GM23338 (cell line): ENCODE measurements at regions not wholly inside any gene's neighbourhood (a gene's known extent, or its start where the extent isn't known, plus 50 kb on each side); places are given as distances from the start of the nearest gene placed in this dataset.

Source experiments
- CREB1 ChIP-seq: fragments of 250-450 bp; sonication (Bioruptor Pico); IDR thresholded peaks from 2 replicates; pipeline ENCODE4 v1.5.0; 2020; ENCODE audit warnings: low read depth, mild to moderate bottlenecking, moderate library complexity
- CTCF ChIP-seq, 2 experiments: fragments of 200-600 bp in 1 of 2; sonication (generic) in 1 of 2; conservative IDR thresholded peaks; 2 replicates each; pipeline versions ENCODE4 v1.5.1 to v1.6.1; 2016 to 2017; ENCODE audit warnings: antibody characterized with exemption in 2 of 2, low read depth in 2 of 2, mild to moderate bottlenecking in 2 of 2, moderate library complexity in 1 of 2
- EZH2 ChIP-seq: fragments of 200-600 bp; sonication (generic); IDR thresholded peaks from one replicate; pipeline ENCODE4 v1.8.0; 2017; ENCODE audit warnings: antibody characterized with exemption, mild to moderate bottlenecking, low read depth; ENCODE audit not compliant: unreplicated experiment
- EZH2phosphoT487 ChIP-seq: fragments of 200-600 bp; sonication (generic); IDR thresholded peaks from one replicate; pipeline ENCODE4 v1.8.1; 2018; ENCODE audit warnings: antibody characterized with exemption; ENCODE audit not compliant: unreplicated experiment
- JUNB ChIP-seq: IDR thresholded peaks from one replicate; pipeline ENCODE4 v1.6.1; 2016; ENCODE audit warnings: antibody characterized with exemption; ENCODE audit not compliant: unreplicated experiment
- NANOG ChIP-seq: IDR thresholded peaks from 2 replicates; pipeline ENCODE4 v1.6.1; 2016; ENCODE audit warnings: antibody characterized with exemption, borderline replicate concordance
- POLR2AphosphoS5 ChIP-seq: IDR thresholded peaks from 2 replicates; pipeline ENCODE4 v1.6.1; 2016; ENCODE audit warnings: antibody characterized with exemption, low read depth
- REST ChIP-seq: IDR thresholded peaks from one replicate; pipeline ENCODE4 v1.6.1; 2018; ENCODE audit warnings: antibody characterized with exemption; ENCODE audit not compliant: unreplicated experiment
- STAT1 ChIP-seq: IDR thresholded peaks from one replicate; pipeline ENCODE4 v1.6.1; 2016; ENCODE audit warnings: antibody characterized with exemption; ENCODE audit not compliant: unreplicated experiment
- ZNF114 ChIP-seq: fragments of 250-450 bp; sonication (Bioruptor Pico); IDR thresholded peaks from 2 replicates; pipeline ENCODE4 v1.5.0; 2020; ENCODE audit warnings: mild to moderate bottlenecking, moderate library complexity
- ZNF331 ChIP-seq: fragments of 250-450 bp; sonication (Bioruptor Pico); IDR thresholded peaks from 2 replicates; pipeline ENCODE4 v1.5.0; 2020; ENCODE audit warnings: low read depth, mild to moderate bottlenecking, moderate library complexity

DNA sequence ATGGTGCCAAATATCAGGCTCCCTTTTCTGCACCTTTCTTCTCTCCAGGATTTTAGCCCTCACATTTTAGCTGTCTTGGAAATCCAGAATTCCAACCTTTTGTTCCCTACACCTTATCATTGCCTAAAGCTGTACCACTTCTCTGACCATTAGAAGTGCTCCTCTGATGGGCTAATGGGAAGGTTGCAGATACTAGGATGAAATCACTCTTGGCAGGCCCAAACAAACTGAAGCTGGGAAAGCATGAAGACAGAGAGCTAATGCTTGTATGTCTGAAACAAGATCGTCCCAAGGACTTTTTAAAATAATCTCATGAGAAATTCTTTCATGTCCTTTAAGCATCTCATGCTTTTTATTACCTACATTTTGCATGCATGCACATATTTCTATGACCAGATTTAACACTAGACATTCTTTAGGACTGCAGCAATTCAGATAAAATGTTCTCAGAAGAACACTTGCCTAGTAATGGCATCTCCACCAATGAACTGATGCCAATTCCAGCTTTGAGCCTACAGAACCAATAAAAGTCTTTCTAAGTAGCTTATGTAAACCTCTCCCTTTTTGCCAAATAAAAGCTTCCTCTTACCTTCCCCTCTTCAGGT, 98.4 kb upstream of the OSR1 start:
- no peak for TF ChIP-seq EZH2phosphoT487
- TF ChIP-seq CTCF (conservative IDR thresholded peaks at IDR 0.05; ENCODE audit: low read depth in 2 of 2) = no peak
- TF ChIP-seq EZH2 = no peak
- no peak for TF ChIP-seq POLR2AphosphoS5
- TF ChIP-seq ZNF114 (CRISPR knock-in tag) = no peak
- no peak for TF ChIP-seq REST
- no peak for TF ChIP-seq STAT1
- TF ChIP-seq NANOG = no peak
- TF ChIP-seq CREB1 (CRISPR knock-in tag) = no peak
- TF ChIP-seq ZNF331 (CRISPR knock-in tag) = no peak
- no peak for TF ChIP-seq JUNB
